ENCODE measurements at regions not wholly inside any gene's neighbourhood (a gene's known extent, or its start where the extent isn't known, plus 50 kb on each side); places are given as distances from the start of the nearest gene placed in this dataset.
A peak's percentile ranks its signal among the peaks of the same experiment; 100 is the strongest.
"Not testable (repeated sequence)": the region's sequence is repeated elsewhere in the genome, so short reads cannot be mapped to it uniquely, and the experiment has no call there.

GRCh38 chr10:30762620-30763019 is 133.1 kb upstream of the LYZL2 start:
- DNase-seq, result no peak

GRCh38 chr10:30759423-30759822 is 129.9 kb upstream of the LYZL2 start:
- DNase-seq, result no peak

- no peak for DNase-seq
These were observed 128.8 kb upstream of the LYZL2 start for GRCh38 chr10:30758338-30758737.

- DNase-seq, result no peak
These were observed 127.3 kb upstream of the LYZL2 start for GRCh38 chr10:30756896-30757295.

- no peak for DNase-seq
These were observed 126.6 kb upstream of the LYZL2 start for GRCh38 chr10:30756151-30756550.

GRCh38 chr10:30755441-30755953 is 125.9 kb upstream of the LYZL2 start:
- no peak for DNase-seq

- no peak for DNase-seq
These were observed 122.9 kb upstream of the LYZL2 start for GRCh38 chr10:30752481-30752881.

GRCh38 chr10:30751678-30752331 is 122.3 kb upstream of the LYZL2 start:
- peak; percentile 61 for DNase-seq

- DNase-seq, result no peak
These were observed 121.6 kb upstream of the LYZL2 start for GRCh38 chr10:30750971-30751677.

GRCh38 chr10:30749385-30749784 is 119.8 kb upstream of the LYZL2 start:
- DNase-seq, result no peak

GRCh38 chr10:30748152-30748973 is 118.8 kb upstream of the LYZL2 start:
- no peak for DNase-seq

GRCh38 chr10:30747633-30748032 is 118.1 kb upstream of the LYZL2 start:
- DNase-seq, result peak; percentile 25

GRCh38 chr10:30745953-30746352 is 116.4 kb upstream of the LYZL2 start:
- DNase-seq, result no peak

- no peak for DNase-seq
These were observed 114.6 kb upstream of the LYZL2 start for GRCh38 chr10:30744106-30744505.

GRCh38 chr10:30743586-30743985 is 114.0 kb upstream of the LYZL2 start:
- no peak for DNase-seq

- no peak for DNase-seq
These were observed 112.9 kb upstream of the LYZL2 start for GRCh38 chr10:30742471-30742870.

- not testable (repeated sequence) for DNase-seq
These were observed 111.2 kb upstream of the LYZL2 start for GRCh38 chr10:30740774-30741173.

GRCh38 chr10:30738416-30738815 is 108.9 kb upstream of the LYZL2 start:
- DNase-seq, result no peak

GRCh38 chr10:30737931-30738391 is 108.4 kb upstream of the LYZL2 start:
- DNase-seq, result no peak

- DNase-seq, result no peak
These were observed 107.2 kb upstream of the LYZL2 start for GRCh38 chr10:30736685-30737232.

- DNase-seq, result no peak
These were observed 105.3 kb upstream of the LYZL2 start for GRCh38 chr10:30734901-30735300.

GRCh38 chr10:30732671-30733070 is 103.1 kb upstream of the LYZL2 start:
- DNase-seq, result no peak

GRCh38 chr10:30731963-30732362 is 102.4 kb upstream of the LYZL2 start:
- DNase-seq, result no peak

Data from stimulated activated CD4-positive, alpha-beta T cell treated with anti-CD3 and anti-CD28 coated beads, Interleukin-12 subunit alpha, Interleukin-12 subunit beta, amount 100 ng/mL, for 4 hours (primary cell).